ENCODE measurements at regions not wholly inside any gene's neighbourhood (a gene's known extent, or its start where the extent isn't known, plus 50 kb on each side); places are given as distances from the start of the nearest gene placed in this dataset.
"Not testable (repeated sequence)": the region's sequence is repeated elsewhere in the genome, so short reads cannot be mapped to it uniquely, and the experiment has no call there.

DNA sequence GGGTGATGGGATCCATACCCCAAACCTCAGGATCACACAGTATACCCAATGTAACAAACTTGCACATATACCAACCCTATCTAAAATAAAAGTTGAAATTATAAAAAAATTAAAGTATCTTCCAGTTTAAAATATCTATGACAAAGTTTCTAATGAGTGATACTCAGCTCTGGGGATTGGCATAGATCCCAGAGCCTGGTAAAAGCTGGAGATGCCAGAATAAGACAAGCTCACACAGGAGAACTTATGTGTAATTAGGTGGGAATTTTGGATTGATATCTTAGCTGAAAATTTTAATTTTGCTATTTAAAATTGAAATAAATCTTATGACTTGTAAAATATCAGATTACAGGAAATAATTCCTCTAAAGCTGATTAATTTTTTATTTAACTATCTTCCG, 686.5 kb downstream of the GABRG1 start:
- no peak overlapping the region for H3K23ac ChIP-seq (ENCODE audit: low read length in 2 of 2)
- no peak overlapping the region for H2BK120ac ChIP-seq (ENCODE audit: low read depth, low read length)
- H3K18ac ChIP-seq (ENCODE audit: low read depth in 1 of 2, low read length in 2 of 2), result no peak overlapping the region
- H2AK5ac ChIP-seq (ENCODE audit: low read length, severe bottlenecking), result no peak overlapping the region
- no peak overlapping the region for H2BK5ac ChIP-seq (ENCODE audit: low read depth, low read length, poor library complexity, severe bottlenecking)
- no peak for DNase-seq
- H2BK15ac ChIP-seq (ENCODE audit: low read depth, poor library complexity, severe bottlenecking), result no peak overlapping the region
- no peak overlapping the region for H3K27ac ChIP-seq (ENCODE audit: low read length, poor library complexity, severe bottlenecking)
- no peak overlapping the region for H3K4me2 ChIP-seq (ENCODE audit: low read length, poor library complexity, severe bottlenecking)
- no peak overlapping the region for H3K9ac ChIP-seq (ENCODE audit: low read length)
- no peaks in the 10 kb centered on the region for H3K36me3 ChIP-seq (ENCODE audit: control insufficient read depth in 1 of 2, insufficient read depth in 2 of 2, low read depth in 1 of 2, low read length in 2 of 2)
- H4K8ac ChIP-seq (ENCODE audit: low read length), result no peak overlapping the region
- no peak overlapping the region for H3K4me3 ChIP-seq (ENCODE audit: insufficient read depth in 1 of 2, low read depth in 1 of 2, low read length in 2 of 2)
- no peak overlapping the region for H2AFZ ChIP-seq (ENCODE audit: low read depth, low read length)
- H2BK12ac ChIP-seq (ENCODE audit: low read length in 2 of 2), result no peak overlapping the region
- H3K4ac ChIP-seq (ENCODE audit: low read depth in 1 of 2, low read length in 2 of 2), result no peak overlapping the region
- H4K91ac ChIP-seq (ENCODE audit: low read length), result no peak overlapping the region
- no peaks in the 10 kb centered on the region for H3K4me1 ChIP-seq (ENCODE audit: control insufficient read depth, insufficient read depth, low read depth, low read length)
- no peaks in the 10 kb centered on the region for H3K27me3 ChIP-seq (ENCODE audit: control insufficient read depth in 1 of 2, insufficient read depth in 1 of 2, low read length in 2 of 2)
- H3K9me3 ChIP-seq (ENCODE audit: control insufficient read depth, low read length), result no peaks in the 10 kb centered on the region
- no peak overlapping the region for H3K14ac ChIP-seq (ENCODE audit: low read length in 2 of 2)
- H3K79me1 ChIP-seq (replicated peaks; ENCODE audit: low read length, poor library complexity, severe bottlenecking), result no peaks in the 10 kb centered on the region
- 100% methylated on average over 1 of the region's 1 CpG for WGBS

DNA sequence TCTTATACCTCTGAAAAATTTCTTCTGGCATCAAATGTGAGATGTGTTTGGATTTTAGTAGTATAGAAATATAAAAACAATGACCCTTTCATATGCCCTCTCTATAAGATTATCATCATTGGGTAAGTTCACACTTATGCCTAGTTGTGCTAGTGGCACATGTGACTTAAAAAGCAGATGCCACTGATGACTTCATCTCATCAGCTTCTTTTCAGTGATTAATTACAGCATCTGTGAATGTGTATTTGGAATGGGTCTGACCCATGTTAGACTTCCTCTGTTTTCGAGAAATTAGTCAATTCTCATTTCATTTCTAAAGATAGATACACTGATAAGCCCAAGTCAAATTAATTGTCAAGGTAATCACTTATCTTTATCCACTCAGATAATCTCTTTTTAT, 698.7 kb downstream of the GABRG1 start:
- no peak overlapping the region for H2BK12ac ChIP-seq (ENCODE audit: low read length in 2 of 2)
- H3K36me3 ChIP-seq (ENCODE audit: control insufficient read depth in 1 of 2, insufficient read depth in 2 of 2, low read depth in 1 of 2, low read length in 2 of 2), result no peaks in the 10 kb centered on the region
- no peak overlapping the region for H3K4me2 ChIP-seq (ENCODE audit: low read length, poor library complexity, severe bottlenecking)
- H4K91ac ChIP-seq (ENCODE audit: low read length), result no peak overlapping the region
- H3K9ac ChIP-seq (ENCODE audit: low read length), result no peak overlapping the region
- no peak overlapping the region for H3K4me3 ChIP-seq (ENCODE audit: insufficient read depth in 1 of 2, low read depth in 1 of 2, low read length in 2 of 2)
- H2BK5ac ChIP-seq (ENCODE audit: low read depth, low read length, poor library complexity, severe bottlenecking), result no peak overlapping the region
- no peak for DNase-seq
- H4K8ac ChIP-seq (ENCODE audit: low read length), result no peak overlapping the region
- no peak overlapping the region for H3K4ac ChIP-seq (ENCODE audit: low read depth in 1 of 2, low read length in 2 of 2)
- no peak overlapping the region for H3K27ac ChIP-seq (ENCODE audit: low read length, poor library complexity, severe bottlenecking)
- H2AFZ ChIP-seq (ENCODE audit: low read depth, low read length), result no peak overlapping the region
- no peak overlapping the region for H3K14ac ChIP-seq (ENCODE audit: low read length in 2 of 2)
- H2BK15ac ChIP-seq (ENCODE audit: low read depth, poor library complexity, severe bottlenecking), result no peak overlapping the region
- H3K18ac ChIP-seq (ENCODE audit: low read depth in 1 of 2, low read length in 2 of 2), result no peak overlapping the region
- no peak overlapping the region for H2BK120ac ChIP-seq (ENCODE audit: low read depth, low read length)
- H3K27me3 ChIP-seq (ENCODE audit: control insufficient read depth in 1 of 2, insufficient read depth in 1 of 2, low read length in 2 of 2), result no peaks in the 10 kb centered on the region
- H2AK5ac ChIP-seq (ENCODE audit: low read length, severe bottlenecking), result no peak overlapping the region
- no peaks in the 10 kb centered on the region for H3K79me1 ChIP-seq (replicated peaks; ENCODE audit: low read length, poor library complexity, severe bottlenecking)
- H3K4me1 ChIP-seq (ENCODE audit: control insufficient read depth, insufficient read depth, low read depth, low read length), result no peaks in the 10 kb centered on the region
- peaks cover 5% of the 10 kb centered on the region for H3K9me3 ChIP-seq (ENCODE audit: control insufficient read depth, low read length)
- no peak overlapping the region for H3K23ac ChIP-seq (ENCODE audit: low read length in 2 of 2)
- WGBS, result no CpG with 5 or more reads among the region's 1 CpG

DNA sequence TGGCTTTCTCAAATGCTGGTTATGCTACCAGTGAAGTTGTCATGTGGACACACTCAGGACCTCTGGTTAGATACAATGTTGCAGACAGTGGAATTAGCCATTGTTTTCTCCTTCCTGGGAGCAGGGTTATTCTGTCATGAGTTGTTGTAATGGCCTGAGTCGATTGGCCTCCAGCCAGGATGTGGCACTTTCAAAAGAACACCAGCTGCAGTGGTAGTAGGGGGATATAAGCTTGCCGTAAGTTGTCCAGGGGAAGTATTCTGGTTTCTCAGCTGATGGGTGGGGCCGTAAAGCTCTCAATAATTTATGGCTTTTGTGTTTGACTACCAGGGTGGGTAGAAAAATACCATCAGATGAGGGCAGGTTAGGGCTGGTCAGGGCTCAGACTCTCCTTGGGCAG, 697.5 kb upstream of the GNPDA2 start:
- no peak overlapping the region for H4K8ac ChIP-seq (ENCODE audit: low read length)
- no peak overlapping the region for H2BK15ac ChIP-seq (ENCODE audit: low read depth, poor library complexity, severe bottlenecking)
- H4K91ac ChIP-seq (ENCODE audit: low read length), result no peak overlapping the region
- H3K14ac ChIP-seq (ENCODE audit: low read length in 2 of 2), result no peak overlapping the region
- peaks cover 5% of the 10 kb centered on the region for H3K9me3 ChIP-seq (ENCODE audit: control insufficient read depth, low read length)
- H3K4me1 ChIP-seq (ENCODE audit: control insufficient read depth, insufficient read depth, low read depth, low read length), result no peaks in the 10 kb centered on the region
- WGBS, result 61% methylated on average over 3 of the region's 3 CpGs
- H2BK12ac ChIP-seq (ENCODE audit: low read length in 2 of 2), result no peak overlapping the region
- DNase-seq, result no peak
- H2BK120ac ChIP-seq (ENCODE audit: low read depth, low read length), result no peak overlapping the region
- no peak overlapping the region for H2BK5ac ChIP-seq (ENCODE audit: low read depth, low read length, poor library complexity, severe bottlenecking)
- H3K4ac ChIP-seq (ENCODE audit: low read depth in 1 of 2, low read length in 2 of 2), result no peak overlapping the region
- no peak overlapping the region for H3K4me3 ChIP-seq (ENCODE audit: insufficient read depth in 1 of 2, low read depth in 1 of 2, low read length in 2 of 2)
- no peaks in the 10 kb centered on the region for H3K27me3 ChIP-seq (ENCODE audit: control insufficient read depth in 1 of 2, insufficient read depth in 1 of 2, low read length in 2 of 2)
- H3K9ac ChIP-seq (ENCODE audit: low read length), result no peak overlapping the region
- no peak overlapping the region for H2AFZ ChIP-seq (ENCODE audit: low read depth, low read length)
- H3K36me3 ChIP-seq (ENCODE audit: control insufficient read depth in 1 of 2, insufficient read depth in 2 of 2, low read depth in 1 of 2, low read length in 2 of 2), result no peaks in the 10 kb centered on the region
- H3K23ac ChIP-seq (ENCODE audit: low read length in 2 of 2), result no peak overlapping the region
- no peaks in the 10 kb centered on the region for H3K79me1 ChIP-seq (replicated peaks; ENCODE audit: low read length, poor library complexity, severe bottlenecking)
- no peak overlapping the region for H3K18ac ChIP-seq (ENCODE audit: low read depth in 1 of 2, low read length in 2 of 2)
- no peak overlapping the region for H3K4me2 ChIP-seq (ENCODE audit: low read length, poor library complexity, severe bottlenecking)
- no peak overlapping the region for H3K27ac ChIP-seq (ENCODE audit: low read length, poor library complexity, severe bottlenecking)
- H2AK5ac ChIP-seq (ENCODE audit: low read length, severe bottlenecking), result no peak overlapping the region

DNA sequence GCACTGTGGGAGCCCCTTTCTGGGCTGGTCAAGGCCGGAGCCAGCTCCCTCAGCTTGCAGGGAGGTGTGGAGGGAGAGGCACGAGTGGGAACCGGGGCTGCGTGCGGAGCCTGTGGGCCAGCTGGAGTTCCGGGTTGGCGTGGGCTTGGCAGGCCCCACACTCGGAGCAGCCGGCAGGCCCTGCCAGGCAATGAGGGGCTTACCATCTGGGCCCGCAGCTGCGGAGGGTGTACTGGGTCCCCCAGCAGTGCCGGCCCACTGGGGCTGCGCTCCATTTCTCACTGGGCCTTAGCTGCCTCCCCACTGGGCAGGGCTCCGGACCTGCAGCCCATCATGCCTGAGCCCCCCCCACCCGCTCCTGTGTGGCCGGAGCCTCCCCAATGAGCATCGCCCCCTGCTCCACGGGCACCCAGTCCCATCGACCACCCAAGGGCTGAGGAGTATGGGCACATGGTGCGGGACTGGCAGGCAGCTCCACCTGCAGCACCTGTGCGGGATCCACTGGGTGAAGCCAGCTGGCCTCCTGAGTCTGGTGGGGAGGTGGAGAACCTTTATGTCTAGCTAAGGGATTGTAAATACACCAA, 693.8 kb upstream of the GNPDA2 start:
- H3K9me3 ChIP-seq (ENCODE audit: control insufficient read depth, low read length); H3K14ac ChIP-seq (ENCODE audit: low read length in 2 of 2); H3K36me3 ChIP-seq (ENCODE audit: control insufficient read depth in 1 of 2, insufficient read depth in 2 of 2, low read depth in 1 of 2, low read length in 2 of 2); H3K4ac ChIP-seq (ENCODE audit: low read depth in 1 of 2, low read length in 2 of 2); H3K18ac ChIP-seq (ENCODE audit: low read depth in 1 of 2, low read length in 2 of 2); H2BK12ac ChIP-seq (ENCODE audit: low read length in 2 of 2); H3K4me1 ChIP-seq (ENCODE audit: control insufficient read depth, insufficient read depth, low read depth, low read length); DNase-seq; H3K79me1 ChIP-seq (replicated peaks; ENCODE audit: low read length, poor library complexity, severe bottlenecking); H2BK15ac ChIP-seq (ENCODE audit: low read depth, poor library complexity, severe bottlenecking); H3K27ac ChIP-seq (ENCODE audit: low read length, poor library complexity, severe bottlenecking); H4K8ac ChIP-seq (ENCODE audit: low read length); H3K23ac ChIP-seq (ENCODE audit: low read length in 2 of 2); H4K91ac ChIP-seq (ENCODE audit: low read length); H2BK5ac ChIP-seq (ENCODE audit: low read depth, low read length, poor library complexity, severe bottlenecking); H2AK5ac ChIP-seq (ENCODE audit: low read length, severe bottlenecking); H3K4me3 ChIP-seq (ENCODE audit: insufficient read depth in 1 of 2, low read depth in 1 of 2, low read length in 2 of 2); H3K9ac ChIP-seq (ENCODE audit: low read length); H2AFZ ChIP-seq (ENCODE audit: low read depth, low read length); H3K27me3 ChIP-seq (ENCODE audit: control insufficient read depth in 1 of 2, insufficient read depth in 1 of 2, low read length in 2 of 2); H3K4me2 ChIP-seq (ENCODE audit: low read length, poor library complexity, severe bottlenecking); H2BK120ac ChIP-seq (ENCODE audit: low read depth, low read length): not testable (repeated sequence)
- WGBS, result 93% methylated on average over 21 of the region's 21 CpGs

Data from mesenchymal stem cell (in vitro differentiated cells and primary cell).